Erythroblast (primary cell): ENCODE measurements at regions not wholly inside any gene's neighbourhood (a gene's known extent, or its start where the extent isn't known, plus 50 kb on each side); places are given as distances from the start of the nearest gene placed in this dataset.

ENCODE experiments used
- DNase-seq, 2 experiments: peaks; one replicate each; lab custom pipeline; 2025; lab: John Stamatoyannopoulos, UW
- GATA1 ChIP-seq: IDR thresholded peaks from 2 replicates; pipeline ENCODE4 v1.6.1; 2011; ENCODE audit warnings: low read depth, mild to moderate bottlenecking, control low read depth, low read length, moderate library complexity
- POLR2A ChIP-seq: IDR thresholded peaks from 2 replicates; pipeline ENCODE4 v1.6.1; 2011; ENCODE audit warnings: mild to moderate bottlenecking, low read length

DNA sequence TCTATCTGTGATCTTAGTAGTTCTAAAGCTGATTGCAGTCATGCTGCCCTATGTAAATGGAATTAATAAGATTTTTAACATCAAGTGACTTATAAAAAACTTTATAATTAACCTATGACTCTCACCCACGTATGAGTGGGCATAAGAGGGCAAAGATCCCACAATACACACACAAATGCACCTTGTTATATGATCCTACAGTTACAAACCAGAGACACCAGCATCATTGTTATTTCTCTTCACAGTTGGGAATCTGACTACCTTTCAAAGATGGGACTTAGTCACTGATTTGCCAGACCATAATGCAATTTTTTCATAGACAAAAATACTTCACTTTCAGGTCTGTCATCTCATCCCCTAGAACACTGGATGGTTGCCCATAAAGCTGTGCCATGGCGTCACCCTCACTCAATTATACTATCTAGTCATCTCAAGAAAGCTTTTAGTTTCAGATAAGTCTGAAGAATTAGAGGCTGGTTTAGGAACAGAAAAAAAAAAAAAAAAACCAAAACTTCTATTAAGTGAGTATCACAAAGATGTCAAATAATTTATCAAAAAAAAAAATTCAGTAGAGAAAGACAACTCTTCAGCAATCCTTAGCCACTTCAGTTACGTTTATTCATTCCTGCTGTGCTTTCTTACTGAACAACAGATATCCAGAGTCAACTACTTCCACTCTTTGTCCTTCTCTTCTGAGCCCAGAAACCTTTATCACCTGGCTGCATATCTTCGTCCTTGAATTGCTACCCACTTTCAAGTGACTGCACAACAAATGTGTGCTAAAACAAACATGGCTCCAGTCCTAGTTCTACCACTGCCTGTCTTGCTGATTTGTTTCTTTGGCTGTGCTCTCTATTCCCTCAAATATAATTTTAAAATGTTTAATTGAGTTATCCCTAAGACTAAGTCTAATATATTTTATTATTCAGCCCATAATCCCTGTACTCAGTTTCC is 175.0 kb upstream of the CHRM2 start:
- TF ChIP-seq GATA1 (no peak), POLR2A (no peak)
- no peak for DNase-seq

DNA sequence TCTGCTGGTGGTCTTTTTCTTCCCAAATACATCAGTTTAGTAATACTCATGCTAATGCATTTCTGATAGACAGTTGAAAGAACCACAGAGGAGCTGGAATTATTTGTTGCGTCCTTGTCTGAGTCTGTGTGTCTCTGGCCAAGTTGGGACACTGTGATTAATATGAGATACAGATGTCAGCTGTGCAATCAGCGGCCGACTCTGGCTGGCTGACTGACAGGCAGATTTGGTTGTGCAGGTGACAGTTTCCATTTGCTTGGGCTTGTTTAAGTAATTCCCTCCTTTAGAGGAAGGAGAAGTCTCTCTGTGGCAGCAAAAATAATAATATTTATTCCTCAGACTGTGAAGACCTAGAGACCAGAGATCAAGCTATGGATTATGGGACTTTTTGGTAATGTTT is 176.2 kb upstream of the CHRM2 start:
- no peak for DNase-seq
- TF ChIP-seq GATA1 (no peak), POLR2A (no peak)

DNA sequence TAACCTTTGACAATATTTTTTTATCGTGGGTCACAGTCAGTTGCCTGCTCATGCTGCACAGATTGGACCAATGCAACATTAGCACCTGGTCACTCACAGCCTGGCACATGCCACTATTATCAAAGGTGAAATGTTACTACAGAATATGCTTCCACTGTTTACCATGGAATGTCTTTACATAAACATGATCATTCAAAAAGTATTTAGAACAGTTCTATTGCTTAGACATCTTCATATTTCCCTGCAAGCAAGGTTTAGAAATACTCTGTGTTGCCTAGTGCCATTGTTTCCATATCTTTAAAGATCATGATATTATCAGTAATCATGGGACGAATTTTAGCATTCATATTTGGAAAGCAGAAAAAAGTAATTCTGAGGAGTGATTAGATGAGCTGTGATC is 179.9 kb upstream of the CHRM2 start:
- TF ChIP-seq GATA1 = no peak
- TF ChIP-seq POLR2A = no peak
- no peak for DNase-seq

- peak in 1 of 2 experiments; percentile 26 for DNase-seq
- TF ChIP-seq POLR2A = no peak
- TF ChIP-seq GATA1 = no peak
Observed at GRCh38 chr7:136687693-136688322, 180.6 kb upstream of the CHRM2 start.

DNA sequence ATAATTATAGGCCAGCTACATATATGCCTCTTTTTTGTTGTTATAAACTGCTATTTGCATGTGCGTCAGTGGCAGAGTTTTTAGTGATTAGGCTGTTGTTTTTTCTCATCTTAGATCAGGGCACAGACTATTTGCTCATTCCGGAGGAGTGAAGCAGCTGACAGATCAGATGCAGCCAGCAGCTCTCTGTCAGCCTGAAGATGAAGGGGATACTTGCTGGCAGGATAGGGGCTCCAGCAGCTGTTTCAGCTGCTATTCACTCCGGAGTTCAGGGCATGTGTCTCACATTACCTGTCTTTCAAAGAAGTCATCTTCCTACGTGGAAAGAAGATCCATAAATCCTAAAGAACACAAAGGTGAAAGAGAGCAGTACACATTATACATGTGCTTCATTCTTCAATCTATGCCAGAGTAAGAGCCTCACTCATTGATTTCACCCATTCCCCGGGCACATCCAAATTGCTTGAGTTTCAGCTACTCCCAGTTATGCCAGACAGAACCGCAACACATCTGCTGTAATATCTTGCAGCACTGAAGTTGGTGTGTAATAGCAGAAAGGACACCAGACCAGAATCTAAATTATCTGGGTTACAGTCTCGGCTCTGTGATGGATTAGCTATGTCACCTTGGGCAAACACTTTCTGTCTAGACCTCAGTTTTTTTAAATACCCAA is 182.8 kb upstream of the CHRM2 start:
- DNase-seq = no peak

DNA sequence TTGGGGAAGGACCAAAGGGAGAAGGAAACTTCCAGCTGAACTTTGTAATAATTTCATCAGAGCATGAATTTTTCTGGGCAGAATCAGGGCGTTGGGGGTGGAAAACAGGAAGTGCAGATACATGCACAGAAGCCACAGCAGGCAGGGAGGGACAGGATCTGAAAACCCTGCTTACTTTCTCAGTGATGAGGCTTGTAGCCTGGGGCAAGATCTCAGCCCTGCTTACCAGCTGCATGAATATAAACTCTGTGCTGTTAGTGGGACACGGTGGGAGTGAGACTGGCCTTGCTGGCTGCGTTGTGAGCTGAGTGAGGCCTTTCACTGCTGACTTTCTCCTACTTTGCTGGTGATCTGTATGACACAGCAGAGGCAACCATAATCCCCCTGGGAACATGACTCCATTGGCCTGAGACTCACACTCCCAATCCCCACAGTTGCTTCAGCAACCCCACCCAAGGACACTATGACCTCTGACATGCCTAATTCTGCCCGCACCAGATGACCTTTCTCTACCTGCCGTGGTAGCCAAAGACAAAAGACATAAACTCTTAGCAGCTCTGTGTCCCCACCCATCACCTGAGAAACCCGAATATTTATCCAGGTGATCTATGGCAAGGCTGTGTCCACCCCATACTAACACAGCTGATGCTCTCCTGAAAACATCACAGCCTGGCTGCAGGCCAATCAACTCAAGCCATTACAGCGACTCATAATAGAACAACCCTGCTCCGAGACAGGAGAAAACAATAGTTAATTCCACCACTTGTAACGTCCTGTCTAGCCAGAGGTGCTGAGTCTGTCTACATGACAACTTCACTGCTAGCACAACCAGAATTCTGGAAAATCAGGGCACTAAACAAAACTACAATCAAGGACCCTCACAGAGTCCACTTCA is 190.7 kb upstream of the CHRM2 start:
- TF ChIP-seq POLR2A = no peak
- no peak for TF ChIP-seq GATA1
- no peak for DNase-seq

More for the DNA sequence above, 182.8 kb upstream of the CHRM2 start:
- TF ChIP-seq GATA1 (no peak), POLR2A (no peak)

DNA sequence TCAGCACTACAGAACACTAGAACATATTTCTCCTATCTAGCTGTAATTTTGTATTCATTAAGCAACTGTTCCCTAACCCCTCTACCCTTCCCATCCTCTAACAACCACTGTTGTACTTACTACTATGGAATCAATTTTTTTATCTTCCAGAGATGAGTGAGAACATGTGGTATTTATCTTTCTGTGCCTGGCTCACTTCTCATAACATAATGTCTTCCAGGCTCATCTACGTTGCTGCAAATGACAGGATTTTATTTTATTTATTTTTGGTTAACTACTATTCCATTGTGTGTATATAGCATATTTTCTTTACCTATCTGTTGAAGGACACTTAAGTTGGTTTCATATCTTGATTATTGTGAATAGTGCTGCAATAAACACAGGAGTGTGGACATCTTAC is 200.9 kb upstream of the CHRM2 start:
- no peak for TF ChIP-seq GATA1
- no peak for TF ChIP-seq POLR2A
- no peak for DNase-seq

DNA sequence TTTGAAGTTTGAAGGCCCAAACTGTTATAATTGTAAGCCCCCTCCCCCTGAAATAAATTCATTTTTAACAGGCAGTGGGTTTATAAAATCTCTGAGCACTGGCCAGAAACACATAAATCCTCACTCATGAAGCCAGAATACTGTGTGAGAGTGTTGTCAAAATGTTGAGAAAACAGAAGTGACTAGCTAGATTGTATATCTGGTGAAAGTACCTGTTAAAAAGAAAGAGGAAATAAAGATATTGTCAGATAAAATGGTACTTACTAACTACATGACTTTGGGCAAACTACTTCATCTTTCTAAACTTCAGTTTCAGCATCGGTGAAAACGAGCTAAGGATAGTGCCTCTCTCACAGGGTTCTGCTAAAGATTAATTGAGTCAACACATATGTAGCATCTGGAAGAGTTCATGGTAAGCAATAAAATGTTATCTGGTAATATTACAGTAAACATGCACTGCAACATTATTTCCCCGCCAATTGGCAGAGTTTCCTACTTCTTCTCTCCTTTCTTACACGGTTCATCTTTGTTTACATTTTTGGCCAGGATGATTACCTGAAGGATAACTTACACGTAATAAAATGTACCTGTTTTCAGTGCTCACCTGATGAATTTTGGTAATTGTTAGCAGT is 202.5 kb upstream of the CHRM2 start:
- TF ChIP-seq GATA1 (no peak), POLR2A (no peak)
- no peak for DNase-seq

DNA sequence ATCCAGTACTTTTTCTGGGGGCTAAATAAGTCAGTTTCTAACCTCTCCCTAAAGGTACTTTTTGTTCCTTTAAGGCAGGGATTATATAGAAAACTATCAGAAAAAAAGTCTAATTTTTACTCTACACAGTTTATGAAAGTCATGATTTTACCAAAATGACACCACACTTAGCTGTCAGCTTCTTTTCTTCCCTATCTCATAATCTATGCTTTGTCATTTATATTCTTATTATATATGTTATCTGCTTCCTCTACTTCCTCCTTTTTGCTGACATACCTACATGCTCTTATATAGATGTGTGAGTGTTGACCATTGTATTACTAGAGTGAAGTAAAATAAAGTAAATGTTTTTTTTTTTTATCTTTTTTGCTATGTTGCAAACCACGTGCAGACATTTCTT is 203.9 kb upstream of the CHRM2 start:
- DNase-seq = no peak
- TF ChIP-seq GATA1 = no peak
- no peak for TF ChIP-seq POLR2A

DNA sequence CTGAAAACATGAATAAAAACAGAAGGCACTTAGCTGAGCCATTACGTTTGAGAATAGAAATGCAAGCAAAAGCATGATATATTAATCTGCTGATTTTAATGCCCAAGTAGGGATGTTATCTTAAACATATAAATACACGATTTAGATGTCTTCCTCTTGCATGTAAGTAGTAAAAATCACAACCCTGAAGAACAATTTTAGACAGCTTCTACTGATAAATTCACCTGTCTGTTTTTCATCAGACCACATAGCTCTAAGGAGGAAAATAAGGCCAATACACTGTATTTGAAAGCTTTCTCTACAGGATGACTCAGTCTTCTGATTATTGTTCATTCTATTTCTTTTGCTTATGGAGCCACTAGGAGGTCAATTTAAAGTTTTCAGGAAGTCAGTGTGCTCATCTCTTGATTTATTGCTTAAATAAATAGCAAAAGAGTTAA is 210.9 kb upstream of the CHRM2 start:
- TF ChIP-seq GATA1 = no peak
- TF ChIP-seq POLR2A = no peak
- DNase-seq = no peak

- no peak for DNase-seq
- TF ChIP-seq POLR2A (no peak), GATA1 (no peak)
Observed at GRCh38 chr7:136656516-136656915, 211.9 kb upstream of the CHRM2 start.

DNA sequence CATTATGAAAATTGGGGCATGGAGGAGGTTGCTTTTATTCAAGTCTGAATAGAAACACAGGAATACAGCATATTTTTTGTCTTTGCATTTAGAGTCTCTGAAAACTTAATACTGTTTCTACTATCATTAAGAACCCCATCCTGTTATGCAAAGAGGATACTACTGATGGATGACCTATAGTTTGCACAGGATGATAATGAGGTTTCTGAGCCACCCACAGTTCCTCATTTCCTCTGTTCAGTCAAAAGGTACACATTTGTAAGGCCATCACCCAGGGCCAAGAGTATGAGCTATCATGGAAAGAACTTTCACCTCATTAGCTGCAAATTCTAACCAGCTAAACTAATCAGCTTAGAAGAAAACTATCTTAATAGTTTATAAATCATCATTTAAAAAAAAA is 213.0 kb upstream of the CHRM2 start:
- no peak for DNase-seq
- TF ChIP-seq POLR2A (no peak), GATA1 (no peak)
